Astrocyte (in vitro differentiated cells and primary cell): ENCODE measurements at regions not wholly inside any gene's neighbourhood (a gene's known extent, or its start where the extent isn't known, plus 50 kb on each side); places are given as distances from the start of the nearest gene placed in this dataset.

Experiments
- DNase-seq: peaks from one replicate; pipeline ENCODE4 v3.0.0-alpha.2; 2010; ENCODE audit warnings: low read depth
- FAIRE-seq: peaks from 2 replicates; lab custom pipeline; 2011; peaks lifted over from hg19 to GRCh38; lab: Jason Lieb, UNC
- H2AFZ ChIP-seq: 2 replicates; pipeline ENCODE4 v1.6.0; 2012; ENCODE audit warnings: low read depth, low read length, inconsistent platforms
- H3K27ac ChIP-seq: 2 replicates; pipeline ENCODE4 v1.5.1; 2011; ENCODE audit warnings: low read depth, low read length, inconsistent platforms
- H3K27me3 ChIP-seq: 2 replicates; pipeline ENCODE4 v1.6.0; 2011; ENCODE audit warnings: low read length, inconsistent platforms; ENCODE audit not compliant: insufficient read depth
- H3K36me3 ChIP-seq: 2 replicates; pipeline ENCODE4 v1.5.1; 2011; ENCODE audit warnings: low read length, inconsistent platforms; ENCODE audit not compliant: insufficient read depth
- H3K4me1 ChIP-seq: 2 replicates; pipeline ENCODE4 v1.5.1; 2011; ENCODE audit warnings: low read length, inconsistent platforms; ENCODE audit not compliant: insufficient read depth
- H3K4me2 ChIP-seq: 2 replicates; pipeline ENCODE4 v1.6.0; 2012; ENCODE audit warnings: low read length, inconsistent platforms
- H3K4me3 ChIP-seq: 2 replicates; pipeline ENCODE4 v1.5.1; 2011; ENCODE audit warnings: low read depth, mild to moderate bottlenecking, low read length, inconsistent platforms; ENCODE audit not compliant: insufficient read depth
- H3K79me2 ChIP-seq: 2 replicates; pipeline ENCODE4 v1.6.0; 2012; ENCODE audit warnings: mild to moderate bottlenecking, low read length, inconsistent platforms; ENCODE audit not compliant: insufficient read depth
- H3K9ac ChIP-seq: 2 replicates; pipeline ENCODE4 v1.6.0; 2012; ENCODE audit warnings: mild to moderate bottlenecking, low read length, inconsistent platforms
- H3K9me3 ChIP-seq: 2 replicates; pipeline ENCODE4 v1.5.1; 2012; ENCODE audit warnings: low read depth, mild to moderate bottlenecking, low read length, inconsistent platforms; ENCODE audit not compliant: insufficient read depth
- H4K20me1 ChIP-seq: 2 replicates; pipeline ENCODE4 v1.6.0; 2012; ENCODE audit warnings: low read length, inconsistent platforms; ENCODE audit not compliant: insufficient read depth
- H3K27ac Mint-ChIP-seq: one replicate; pipeline ENCODE4 v1.8.0; 2021; ENCODE audit warnings: mild to moderate bottlenecking, mixed read lengths; ENCODE audit not compliant: unreplicated experiment
- H3K27me3 Mint-ChIP-seq: one replicate; pipeline ENCODE4 v1.8.0; 2021; ENCODE audit warnings: low read depth, mixed read lengths; ENCODE audit not compliant: unreplicated experiment
- H3K36me3 Mint-ChIP-seq: one replicate; pipeline ENCODE4 v1.8.0; 2021; ENCODE audit warnings: low read depth, mixed read lengths; ENCODE audit not compliant: unreplicated experiment
- H3K4me1 Mint-ChIP-seq: one replicate; pipeline ENCODE4 v1.8.0; 2021; ENCODE audit warnings: low read depth, mixed read lengths; ENCODE audit not compliant: unreplicated experiment
- H3K4me3 Mint-ChIP-seq: one replicate; pipeline ENCODE4 v1.8.0; 2021; ENCODE audit warnings: mild to moderate bottlenecking, moderate library complexity, mixed read lengths; ENCODE audit not compliant: unreplicated experiment
- H3K9me3 Mint-ChIP-seq: one replicate; pipeline ENCODE4 v1.8.0; 2021; ENCODE audit warnings: mild to moderate bottlenecking, mixed read lengths; ENCODE audit not compliant: unreplicated experiment
- EZH2 ChIP-seq: IDR thresholded peaks from 2 replicates; pipeline ENCODE4 v1.6.1; 2012; ENCODE audit warnings: mild to moderate bottlenecking, low read length, inconsistent platforms; ENCODE audit not compliant: insufficient read depth
- TF ChIP-seq, protein P1 (sequence below): IDR thresholded peaks from 2 replicates; pipeline ENCODE4 v1.5.1; 2011; ENCODE audit warnings: low read depth, mild to moderate bottlenecking, inconsistent platforms, low read length, moderate library complexity; ENCODE audit not compliant: insufficient read depth

DNA sequence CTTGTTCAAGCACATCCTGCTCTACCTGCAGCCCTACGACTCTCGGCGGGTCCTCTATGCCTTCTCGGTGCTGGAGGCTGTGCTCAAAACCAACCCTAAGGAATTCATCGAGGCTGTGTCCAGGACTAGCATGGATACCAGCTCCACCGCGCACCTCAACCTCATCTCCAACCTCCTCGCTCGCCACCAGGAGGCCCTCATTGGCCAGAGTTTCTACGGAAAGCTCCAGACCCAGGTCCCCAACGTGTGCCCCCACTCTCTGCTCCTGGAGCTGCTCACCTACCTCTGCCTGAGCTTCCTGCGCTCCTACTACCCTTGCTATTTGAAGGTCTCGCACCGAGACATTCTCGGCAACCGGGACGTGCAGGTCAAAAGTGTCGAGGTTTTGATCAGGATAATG, 74.3 kb upstream of the MORC3 start:
- Histone ChIP-seq H3K79me2 (no peaks in the 10 kb centered on the region), H3K9me3 (no peaks in the 10 kb centered on the region), H3K4me3 (no peak overlapping the region), H3K4me1 (peaks cover 23% of the 10 kb centered on the region), H3K9ac (no peak overlapping the region), H3K27ac (no peak overlapping the region), H2AFZ (no peak overlapping the region), H3K4me2 (no peak overlapping the region), H3K36me3 (peaks cover 6% of the 10 kb centered on the region), H4K20me1 (no peaks in the 10 kb centered on the region), H3K27me3 (no peaks in the 10 kb centered on the region)
- no peak overlapping the region for H3K27ac Mint-ChIP-seq
- H3K9me3 Mint-ChIP-seq = no peaks in the 10 kb centered on the region
- peaks cover 14% of the 10 kb centered on the region for H3K36me3 Mint-ChIP-seq
- no peaks in the 10 kb centered on the region for H3K27me3 Mint-ChIP-seq
- no peaks in the 10 kb centered on the region for H3K4me1 Mint-ChIP-seq
- FAIRE-seq = no peak
- DNase-seq = no peak
- TF ChIP-seq, protein P1, sequence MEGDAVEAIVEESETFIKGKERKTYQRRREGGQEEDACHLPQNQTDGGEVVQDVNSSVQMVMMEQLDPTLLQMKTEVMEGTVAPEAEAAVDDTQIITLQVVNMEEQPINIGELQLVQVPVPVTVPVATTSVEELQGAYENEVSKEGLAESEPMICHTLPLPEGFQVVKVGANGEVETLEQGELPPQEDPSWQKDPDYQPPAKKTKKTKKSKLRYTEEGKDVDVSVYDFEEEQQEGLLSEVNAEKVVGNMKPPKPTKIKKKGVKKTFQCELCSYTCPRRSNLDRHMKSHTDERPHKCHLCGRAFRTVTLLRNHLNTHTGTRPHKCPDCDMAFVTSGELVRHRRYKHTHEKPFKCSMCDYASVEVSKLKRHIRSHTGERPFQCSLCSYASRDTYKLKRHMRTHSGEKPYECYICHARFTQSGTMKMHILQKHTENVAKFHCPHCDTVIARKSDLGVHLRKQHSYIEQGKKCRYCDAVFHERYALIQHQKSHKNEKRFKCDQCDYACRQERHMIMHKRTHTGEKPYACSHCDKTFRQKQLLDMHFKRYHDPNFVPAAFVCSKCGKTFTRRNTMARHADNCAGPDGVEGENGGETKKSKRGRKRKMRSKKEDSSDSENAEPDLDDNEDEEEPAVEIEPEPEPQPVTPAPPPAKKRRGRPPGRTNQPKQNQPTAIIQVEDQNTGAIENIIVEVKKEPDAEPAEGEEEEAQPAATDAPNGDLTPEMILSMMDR = no peak
- TF ChIP-seq EZH2 = no peak
- H3K4me3 Mint-ChIP-seq = no peak overlapping the region

DNA sequence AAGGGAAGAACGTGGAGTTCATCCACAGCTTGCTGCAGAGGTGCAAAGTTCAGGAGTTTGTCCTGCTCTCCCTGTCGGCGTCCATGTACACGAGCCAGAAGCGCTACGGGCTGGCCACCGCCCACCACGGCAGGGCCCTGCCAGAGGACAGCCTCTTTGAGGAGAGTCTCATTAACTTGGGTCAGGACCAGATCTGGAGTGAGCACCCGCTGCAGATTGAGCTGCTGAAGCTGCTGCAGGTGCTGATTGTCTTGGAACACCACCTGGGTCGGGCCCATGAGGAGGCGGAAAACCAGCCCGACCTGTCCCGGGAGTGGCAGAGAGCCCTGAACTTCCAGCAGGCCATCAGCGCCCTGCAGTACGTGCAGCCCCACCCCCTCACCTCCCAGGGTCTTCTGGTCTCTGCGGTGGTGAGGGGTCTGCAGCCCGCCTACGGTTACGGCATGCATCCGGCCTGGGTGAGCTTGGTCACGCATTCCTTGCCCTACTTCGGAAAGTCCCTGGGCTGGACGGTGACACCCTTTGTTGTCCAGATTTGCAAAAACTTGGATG, 73.8 kb upstream of the MORC3 start:
- H3K27ac Mint-ChIP-seq = no peak overlapping the region
- H3K36me3 Mint-ChIP-seq = peaks cover 19% of the 10 kb centered on the region
- no peaks in the 10 kb centered on the region for H3K79me2 ChIP-seq

More for the DNA sequence above, 73.8 kb upstream of the MORC3 start:
- Mint-ChIP-seq H3K9me3 (no peaks in the 10 kb centered on the region), H3K27me3 (no peaks in the 10 kb centered on the region), H3K4me1 (no peaks in the 10 kb centered on the region), H3K4me3 (no peak overlapping the region)
- H4K20me1 ChIP-seq = no peaks in the 10 kb centered on the region
- peak; percentile 44 for DNase-seq
- H3K4me1 ChIP-seq = peaks cover 23% of the 10 kb centered on the region
- H3K36me3 ChIP-seq = peaks cover 7% of the 10 kb centered on the region
- TF ChIP-seq, protein P1 = no peak
- no peak for TF ChIP-seq EZH2
- H3K9me3 ChIP-seq = no peaks in the 10 kb centered on the region
- no peaks in the 10 kb centered on the region for H3K27me3 ChIP-seq
- no peak overlapping the region for H3K9ac ChIP-seq
- peak overlapping the region; percentile 40 for H3K4me2 ChIP-seq
- no peak overlapping the region for H2AFZ ChIP-seq
- peak overlapping the region; percentile 68 for H3K27ac ChIP-seq
- no peak for FAIRE-seq
- H3K4me3 ChIP-seq = no peak overlapping the region
